Esophagus mucosa (tissue), 1 donor: ENCODE measurements at regions not wholly inside any gene's neighbourhood (a gene's known extent, or its start where the extent isn't known, plus 50 kb on each side); places are given as distances from the start of the nearest gene placed in this dataset.

ENCODE experiments used
- ATAC-seq: fragments of 200-7000 bp; cut with Tn5 transposase; one replicate; pipeline ENCODE4 v1.9.1; 2020
- donor health status: DM: yes; HTN: yes; CAD: no.

DNA sequence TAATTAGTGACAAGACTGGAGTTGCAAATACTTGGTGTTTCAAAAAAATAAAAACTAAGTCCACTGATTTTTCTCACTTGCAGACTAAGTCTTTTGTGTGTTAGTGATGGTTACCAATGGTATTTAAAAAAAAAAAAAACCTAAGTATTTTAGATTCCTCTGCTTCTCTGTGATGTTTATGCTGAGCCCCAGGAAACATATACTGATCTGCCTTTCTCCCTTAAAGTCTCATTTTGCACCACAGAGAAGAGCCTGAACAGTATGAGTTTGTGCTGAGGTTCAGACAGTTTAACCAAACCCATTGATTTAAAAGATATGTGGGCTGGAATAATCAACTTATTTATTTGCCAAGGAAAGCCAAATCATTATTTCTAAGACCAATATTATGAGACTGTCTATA is 1305.0 kb downstream of the PCDH18 start:
- ATAC-seq = no peak

GRCh38 chr4:136219592-136220125 is 1312.6 kb downstream of the PCDH18 start:
- peak; percentile 10 for ATAC-seq

DNA sequence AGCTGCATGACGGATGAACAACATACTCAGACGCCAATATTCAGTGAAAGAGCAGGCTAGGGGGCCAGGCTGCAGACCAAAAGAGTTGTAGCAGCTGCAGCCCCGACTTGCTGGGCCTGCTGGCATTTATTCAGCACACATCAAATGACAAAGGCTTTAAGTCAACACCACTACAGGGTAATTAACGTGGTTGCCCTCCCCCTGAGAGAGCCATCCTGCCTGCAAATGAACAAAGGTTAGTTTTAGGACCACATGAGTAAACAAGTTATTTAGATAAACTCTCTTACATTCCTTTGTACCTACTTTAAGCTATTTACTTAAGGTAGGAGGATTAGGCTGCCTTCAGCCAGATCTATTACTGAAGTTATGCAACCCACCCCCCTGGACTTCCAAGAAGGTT is 1329.1 kb downstream of the PCDH18 start:
- ATAC-seq = no peak

- no peak for ATAC-seq
These were observed 1333.9 kb downstream of the PCDH18 start for GRCh38 chr4:136198358-136198757.

- no peak for ATAC-seq
These were observed 1337.3 kb downstream of the PCDH18 start for GRCh38 chr4:136194962-136195361.

DNA sequence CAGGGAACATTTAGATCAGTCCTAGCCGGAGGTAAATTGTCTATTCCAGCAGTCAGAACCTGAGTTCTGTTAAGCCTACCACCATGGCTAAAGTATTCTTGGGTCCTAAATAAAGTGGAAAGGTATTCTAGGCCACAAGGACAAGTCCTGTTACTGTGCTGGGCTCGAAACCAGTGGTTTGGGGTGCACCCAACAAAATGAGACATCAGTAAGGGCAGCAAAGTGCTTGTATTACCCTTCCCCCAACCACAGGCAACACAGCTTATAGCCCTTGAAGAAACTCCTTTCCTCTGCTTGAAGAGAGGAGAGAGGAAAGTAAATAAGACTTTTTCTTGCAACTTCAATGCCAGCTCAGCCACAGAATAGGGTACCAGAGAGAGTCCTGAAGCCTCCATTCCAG is 1345.6 kb downstream of the PCDH18 start:
- ATAC-seq = no peak

DNA sequence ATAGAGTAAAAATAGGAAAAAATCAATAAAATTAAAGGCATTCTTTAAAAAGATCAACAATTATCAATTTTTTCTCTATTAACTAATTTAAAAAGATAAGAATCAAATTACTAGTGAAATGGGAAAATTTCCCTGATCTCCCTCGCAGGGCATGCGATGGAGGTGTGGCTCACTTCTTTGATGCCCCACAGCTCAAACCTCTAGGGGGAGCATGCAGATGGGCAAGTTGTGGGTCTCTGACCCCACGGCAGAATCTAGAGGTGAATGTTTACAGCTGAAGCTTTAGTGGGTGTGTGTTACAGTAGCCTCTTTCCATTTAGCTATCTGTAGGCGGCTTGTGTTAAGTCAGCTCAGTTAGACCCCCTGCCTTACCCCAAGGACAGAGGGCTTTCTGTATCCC is 1348.8 kb downstream of the PCDH18 start:
- no peak for ATAC-seq

GRCh38 chr4:136156947-136157346 is 1375.3 kb downstream of the PCDH18 start:
- no peak for ATAC-seq

GRCh38 chr4:136150046-136150445 is 1382.2 kb downstream of the PCDH18 start:
- no peak for ATAC-seq

GRCh38 chr4:136136601-136137000 is 1395.7 kb downstream of the PCDH18 start:
- ATAC-seq = no peak

DNA sequence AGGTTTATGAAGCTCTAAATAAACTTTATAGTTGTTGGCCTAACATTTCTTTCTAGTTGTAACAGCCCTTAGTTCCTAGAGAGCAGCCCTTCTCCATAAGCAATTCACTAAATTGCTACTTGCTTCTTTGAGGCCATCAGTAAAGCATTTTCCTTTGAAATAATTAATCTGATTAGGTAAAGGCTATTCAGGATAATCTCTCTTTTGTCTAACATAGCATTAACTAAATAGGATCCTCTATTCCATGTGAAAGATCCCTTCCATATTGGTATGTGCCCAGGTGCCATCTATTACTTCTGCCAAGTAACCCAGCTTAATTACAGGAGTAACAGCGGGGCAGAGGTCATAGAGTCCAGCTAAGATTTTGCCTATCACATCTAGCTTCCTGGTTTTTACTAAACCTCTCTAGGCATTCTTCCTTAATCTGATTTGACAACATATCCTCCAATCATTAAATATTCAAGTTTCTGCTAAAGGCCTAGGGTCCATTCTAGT is 1408.0 kb downstream of the PCDH18 start:
- no peak for ATAC-seq

GRCh38 chr4:136121426-136121825 is 1410.9 kb downstream of the PCDH18 start:
- no peak for ATAC-seq

- no peak for ATAC-seq
These were observed 1418.4 kb downstream of the PCDH18 start for GRCh38 chr4:136113921-136114320.

DNA sequence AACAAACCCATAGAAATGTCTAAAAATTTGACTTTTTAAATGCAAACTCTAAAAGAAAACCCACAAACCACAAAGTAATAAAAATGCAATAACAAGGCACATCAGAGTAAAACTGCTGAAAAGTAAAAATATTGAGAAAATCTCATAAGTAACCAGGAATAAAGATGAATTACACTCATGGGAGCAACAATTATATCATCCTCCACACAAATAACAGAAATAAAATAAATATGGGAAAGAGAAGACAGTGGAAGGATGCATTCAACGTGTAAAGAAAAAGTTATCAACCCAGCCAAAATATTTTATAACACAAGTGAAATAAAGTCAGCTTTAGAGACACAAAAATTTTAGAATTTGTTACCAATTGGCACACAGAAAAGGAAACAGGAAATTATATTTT is 1420.2 kb downstream of the PCDH18 start:
- no peak for ATAC-seq

GRCh38 chr4:136106753-136107152 is 1425.5 kb downstream of the PCDH18 start:
- no peak for ATAC-seq

DNA sequence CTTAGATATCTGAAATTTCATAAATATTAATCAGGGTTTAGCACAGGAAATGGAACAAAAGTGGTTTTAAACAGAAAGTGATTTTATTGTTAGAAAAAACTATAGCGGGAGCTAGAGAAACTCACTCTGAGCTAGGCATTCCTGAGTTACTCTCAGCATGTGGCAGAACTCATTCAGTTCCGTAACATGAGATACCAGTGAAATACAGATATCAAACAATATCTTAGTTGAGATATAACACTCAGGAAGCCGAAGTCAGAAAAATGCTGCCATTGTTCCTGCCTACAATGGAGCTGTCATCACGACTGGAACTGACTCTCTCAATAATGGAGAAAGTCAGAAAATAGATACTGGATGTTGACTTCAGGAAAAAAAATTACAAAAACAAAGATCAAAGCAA is 1428.7 kb downstream of the PCDH18 start:
- no peak for ATAC-seq

DNA sequence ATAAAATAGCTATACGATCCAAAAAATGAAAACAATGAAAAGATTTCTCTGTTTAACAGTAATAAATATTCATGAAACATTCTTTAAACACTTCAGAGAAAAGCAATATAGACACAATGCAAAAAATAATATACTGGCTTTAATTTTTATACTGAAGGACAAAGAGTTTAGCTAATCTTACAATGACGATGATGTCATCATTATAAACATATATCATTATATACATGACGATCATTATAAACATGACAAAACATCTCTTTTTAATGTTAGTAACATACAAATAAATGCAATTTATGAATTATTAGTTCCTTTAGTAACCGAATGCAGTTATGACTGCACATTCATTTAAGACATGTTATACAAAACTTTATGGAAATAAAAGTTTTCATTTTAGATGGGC is 1434.6 kb downstream of the PCDH18 start:
- no peak for ATAC-seq

DNA sequence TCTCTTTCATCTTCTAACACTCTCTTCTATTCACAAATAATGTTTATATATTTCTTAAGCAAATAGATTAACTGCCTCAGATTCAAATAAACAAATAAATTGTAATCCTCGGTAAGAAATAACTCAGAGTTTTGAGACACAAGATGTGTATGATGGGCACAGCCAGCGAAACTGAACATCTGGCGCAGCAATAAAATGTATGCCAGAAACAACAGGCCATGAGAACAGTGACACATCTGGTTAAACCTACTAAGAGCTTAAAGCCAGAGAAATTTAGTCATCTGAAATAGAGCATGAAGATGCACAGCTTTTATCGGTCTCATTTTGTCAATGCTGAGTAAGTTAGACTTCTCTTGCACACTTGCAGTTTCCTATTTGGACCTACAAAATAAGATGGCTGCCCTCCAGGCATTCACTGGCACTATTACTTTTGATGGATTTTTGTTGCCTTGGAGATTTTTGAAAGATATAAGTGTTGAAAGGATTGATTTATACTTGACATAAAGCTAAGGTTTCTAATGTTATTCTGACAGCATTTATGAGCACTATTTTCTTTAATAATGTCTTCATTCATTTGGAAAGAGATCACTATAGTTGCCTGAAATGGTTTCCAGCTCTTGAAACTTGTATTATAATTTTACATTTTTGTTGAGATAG is 1444.0 kb downstream of the PCDH18 start:
- ATAC-seq = no peak

- ATAC-seq = no peak
These were observed 1453.3 kb downstream of the PCDH18 start for GRCh38 chr4:136078976-136079375.

- no peak for ATAC-seq
These were observed 1475.5 kb downstream of the PCDH18 start for GRCh38 chr4:136056748-136057147.

GRCh38 chr4:136055360-136055759 is 1476.9 kb downstream of the PCDH18 start:
- no peak for ATAC-seq

DNA sequence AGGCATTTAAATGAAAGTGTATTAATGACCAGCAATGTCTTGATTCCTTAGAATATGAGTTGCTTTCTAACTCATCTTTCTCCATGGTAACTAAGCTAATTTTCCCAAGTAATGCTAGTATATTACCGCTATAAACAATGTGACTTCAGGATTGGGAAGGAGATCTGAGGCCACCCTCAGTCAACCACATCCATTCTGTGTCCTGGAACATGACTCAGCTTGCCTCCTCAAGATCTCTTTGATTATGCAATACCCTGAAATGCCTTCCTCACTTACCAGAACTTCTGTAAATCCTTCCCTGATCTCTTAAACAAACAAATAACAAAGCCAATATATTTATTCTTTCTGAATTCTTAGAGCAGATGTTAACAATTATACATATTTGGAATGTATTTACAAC is 1495.5 kb downstream of the PCDH18 start:
- no peak for ATAC-seq

GRCh38 chr4:136032391-136032790 is 1499.9 kb downstream of the PCDH18 start:
- ATAC-seq = no peak

DNA sequence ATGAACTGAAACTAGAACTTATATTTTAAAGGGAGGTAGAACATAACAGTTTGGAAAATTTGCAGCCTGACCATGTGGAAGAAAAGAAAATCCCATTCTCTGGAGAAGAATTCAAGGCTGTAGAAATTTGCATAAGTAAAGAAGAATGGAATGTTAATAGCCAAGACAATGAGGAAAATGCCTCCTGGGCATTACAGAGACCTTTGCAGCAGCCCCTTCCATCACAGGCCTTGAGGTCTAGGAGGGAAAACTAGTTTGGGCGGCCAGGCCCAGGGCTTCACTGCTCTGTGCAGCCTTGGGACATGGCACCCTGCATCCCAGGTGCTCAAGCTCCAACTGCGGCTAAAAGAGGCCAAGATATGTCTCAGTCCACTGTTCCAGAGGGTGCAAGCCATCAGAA is 1506.8 kb downstream of the PCDH18 start:
- ATAC-seq = no peak

- no peak for ATAC-seq
These were observed 1514.7 kb downstream of the PCDH18 start for GRCh38 chr4:136017556-136017955.
